ENCODE measurements at regions not wholly inside any gene's neighbourhood (a gene's known extent, or its start where the extent isn't known, plus 50 kb on each side); places are given as distances from the start of the nearest gene placed in this dataset.

- no peak for ATAC-seq
- no peak overlapping the region for H3K27ac ChIP-seq (ENCODE audit: control insufficient read depth, insufficient read depth)
- no peaks in the 10 kb centered on the region for H3K79me2 ChIP-seq (ENCODE audit: control insufficient read depth, insufficient read depth, low read length)
- no peak for DNase-seq (ENCODE audit: low read depth, low spot score)
- intact Hi-C loops (cut with micrococcal nuclease; ENCODE audit: unreplicated experiment) (no loop called here), in situ Hi-C loops (cut with MboI) (loop anchor here (25.0 kb wide), 1 partner anchor 732 kb away; no protein-coding TSS in a partner anchor)
- no peaks in the 10 kb centered on the region for H3K9me3 ChIP-seq (replicated peaks; ENCODE audit: control insufficient read depth, insufficient read depth, low read length)
- H3K27me3 ChIP-seq (replicated peaks in 1 of 2; ENCODE audit: control insufficient read depth in 2 of 2, insufficient read depth in 2 of 2, low read length in 1 of 2) = no peaks in the 10 kb centered on the region
- H3K36me3 ChIP-seq (ENCODE audit: control insufficient read depth in 2 of 2, insufficient read depth in 2 of 2, low read length in 1 of 2) = no peaks in the 10 kb centered on the region; a peak in 1 of 4 replicates
- TF ChIP-seq SMAD5 (IDR thresholded peaks at IDR 0.05; ENCODE audit: low read depth) = no peak
- TF ChIP-seq EGR1 (IDR thresholded peaks at IDR 0.05; ENCODE audit: borderline replicate concordance in 1 of 2, low read depth in 2 of 2, low read length in 2 of 2) = no peak
- TF ChIP-seq NFXL1 (IDR thresholded peaks at IDR 0.05; ENCODE audit: borderline replicate concordance) = no peak
- TF ChIP-seq POLR2AphosphoS2 (IDR thresholded peaks at IDR 0.05; ENCODE audit: low read depth, low read length) = no peak
- TF ChIP-seq POLR2AphosphoS5 (IDR thresholded peaks at IDR 0.05; ENCODE audit: low read length) = no peak
- BruUV-seq (replicated peaks) = no TSS peak
- ChIA-PET SMC1A (ENCODE audit: uncharacterized antibody, unreplicated experiment) (interaction anchor here (0.9 to 4.7 kb wide), 6 partner anchors 10 to 437 kb away, joined by 3 to 55 read pairs (median 4); partner anchors contain the start of gene IGFBP3), POLR2A (interaction anchor here (0.5 to 1.2 kb wide), 2 partner anchors 10 to 1353 kb away, joined by 3 read pairs; no protein-coding TSS in a partner anchor), RAD21 (ENCODE audit: unreplicated experiment) (interaction anchor here (1.0 to 4.3 kb wide), 5 partner anchors 28 to 733 kb away, joined by 3 to 46 read pairs (median 10); no protein-coding TSS in a partner anchor), CTCF (interaction anchor here (0.6 to 4.7 kb wide), 5 partner anchors 430 to 1788 kb away, joined by 3 to 57 read pairs (median 4); partner anchors contain the start of gene IGFBP3)
- no peaks in the 10 kb centered on the region for H3K4me1 ChIP-seq (ENCODE audit: control insufficient read depth, insufficient read depth, low read length)
- no peaks in the 10 kb centered on the region for H4K20me1 ChIP-seq (ENCODE audit: control insufficient read depth, insufficient read depth)
- no peak overlapping the region for H2AFZ ChIP-seq (ENCODE audit: control insufficient read depth, low read depth, low read length)
- no peak overlapping the region for H3K4me2 ChIP-seq (ENCODE audit: control insufficient read depth, insufficient read depth)
- FAIRE-seq = no peak
- no peak overlapping the region for H3K4me3 ChIP-seq
- WGBS (ENCODE audit: insufficient coverage, insufficient replicate concordance, low lambda C conversion rate, missing lambda C conversion rate) = 2% methylated on average over 4 of the region's 4 CpGs
- H3K9ac ChIP-seq (ENCODE audit: control insufficient read depth, insufficient read depth, low read length) = no peak overlapping the region
Measured at GRCh38 chr7:46355331-46355730, 434.3 kb upstream of the IGFBP3 start.
